ENCODE measurements at regions not wholly inside any gene's neighbourhood (a gene's known extent, or its start where the extent isn't known, plus 50 kb on each side); places are given as distances from the start of the nearest gene placed in this dataset.
A peak's percentile ranks its signal among the peaks of the same experiment; 100 is the strongest.
"Not testable (repeated sequence)": the region's sequence is repeated elsewhere in the genome, so short reads cannot be mapped to it uniquely, and the experiment has no call there.

GRCh38 chr4:163273922-163274321, 58.5 kb downstream of the NPY1R start:
- DNase-seq (ENCODE audit: low read depth), result no peak

- no peak for DNase-seq (ENCODE audit: low read depth)
Observed at GRCh38 chr4:163273203-163273602, 59.2 kb downstream of the NPY1R start.

- DNase-seq (ENCODE audit: low read depth), result no peak
Observed at GRCh38 chr4:163271555-163272127, 60.8 kb downstream of the NPY1R start.

- DNase-seq (ENCODE audit: low read depth), result no peak
Observed at GRCh38 chr4:163269869-163270268, 62.5 kb downstream of the NPY1R start.

- no peak for DNase-seq (ENCODE audit: low read depth)
Observed at GRCh38 chr4:163269166-163269565, 63.2 kb downstream of the NPY1R start.

GRCh38 chr4:163264934-163265333, 67.5 kb downstream of the NPY1R start:
- DNase-seq (ENCODE audit: low read depth), result no peak

- DNase-seq (ENCODE audit: low read depth), result no peak
Observed at GRCh38 chr4:163263606-163264005, 68.8 kb downstream of the NPY1R start.

GRCh38 chr4:163256680-163257343, 75.6 kb downstream of the NPY1R start:
- DNase-seq (ENCODE audit: low read depth), result no peak

GRCh38 chr4:163251204-163251603, 81.2 kb downstream of the NPY1R start:
- peak; percentile 19 for DNase-seq (ENCODE audit: low read depth)

- no peak for DNase-seq (ENCODE audit: low read depth)
Observed at GRCh38 chr4:163249042-163249441, 82.4 kb upstream of the NAF1 start.

GRCh38 chr4:163245044-163245728, 78.5 kb upstream of the NAF1 start:
- DNase-seq (ENCODE audit: low read depth), result no peak

- no peak for DNase-seq (ENCODE audit: low read depth)
Observed at GRCh38 chr4:163243297-163243981, 76.7 kb upstream of the NAF1 start.

- no peak for DNase-seq (ENCODE audit: low read depth)
Observed at GRCh38 chr4:163237856-163238255, 71.2 kb upstream of the NAF1 start.

GRCh38 chr4:163236389-163236788, 69.7 kb upstream of the NAF1 start:
- not testable (repeated sequence) for DNase-seq (ENCODE audit: low read depth)

- no peak for DNase-seq (ENCODE audit: low read depth)
Observed at GRCh38 chr4:163233321-163233720, 66.6 kb upstream of the NAF1 start.

GRCh38 chr4:163228648-163229047, 62.0 kb upstream of the NAF1 start:
- DNase-seq (ENCODE audit: low read depth), result no peak

GRCh38 chr4:163221467-163221866, 54.8 kb upstream of the NAF1 start:
- DNase-seq (ENCODE audit: low read depth), result no peak

GRCh38 chr4:163217505-163217904, 50.8 kb upstream of the NAF1 start:
- DNase-seq (ENCODE audit: low read depth), result no peak
